ENCODE measurements at regions not wholly inside any gene's neighbourhood (a gene's known extent, or its start where the extent isn't known, plus 50 kb on each side); places are given as distances from the start of the nearest gene placed in this dataset.

- no peak for DNase-seq (ENCODE audit: low read depth in 2 of 2)
These were observed 276.4 kb downstream of the PRL start for GRCh38 chr6:22020299-22021003.

GRCh38 chr6:22021966-22022365 is 274.9 kb downstream of the PRL start:
- DNase-seq (ENCODE audit: low read depth in 2 of 2) = no peak

- DNase-seq (ENCODE audit: low read depth in 2 of 2) = no peak
These were observed 272.9 kb downstream of the PRL start for GRCh38 chr6:22023937-22024336.

- DNase-seq (ENCODE audit: low read depth in 2 of 2) = no peak
These were observed 271.8 kb downstream of the PRL start for GRCh38 chr6:22024973-22025467.

GRCh38 chr6:22025468-22026163 is 271.2 kb downstream of the PRL start:
- no peak for DNase-seq (ENCODE audit: low read depth in 2 of 2)

DNA sequence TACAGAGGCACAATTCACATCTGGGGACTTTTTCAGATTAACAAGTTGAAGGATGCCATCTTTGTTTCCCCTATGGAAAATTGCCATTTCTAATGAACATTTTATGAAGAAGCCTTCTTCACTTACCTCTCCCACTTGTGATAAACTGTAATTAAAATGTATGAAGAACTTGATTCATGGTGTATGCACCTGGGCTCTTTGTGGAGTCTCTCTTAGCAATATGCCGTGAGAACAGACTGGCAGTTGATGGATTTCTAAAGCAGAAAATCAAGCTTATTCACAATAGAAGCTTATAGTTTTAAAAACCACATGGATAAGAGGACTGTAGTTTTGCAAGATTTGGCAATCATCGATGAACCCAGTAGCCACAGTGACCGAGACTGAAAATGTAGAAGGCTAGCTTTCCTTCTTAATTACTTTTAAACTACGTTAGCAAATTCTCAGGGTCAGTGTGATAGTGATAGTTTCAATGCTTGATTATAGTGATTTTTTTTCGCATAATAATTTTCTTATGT is 270.6 kb downstream of the PRL start:
- DNase-seq (ENCODE audit: low read depth in 2 of 2) = no peak

GRCh38 chr6:22027040-22027725 is 269.7 kb downstream of the PRL start:
- no peak for DNase-seq (ENCODE audit: low read depth in 2 of 2)

DNA sequence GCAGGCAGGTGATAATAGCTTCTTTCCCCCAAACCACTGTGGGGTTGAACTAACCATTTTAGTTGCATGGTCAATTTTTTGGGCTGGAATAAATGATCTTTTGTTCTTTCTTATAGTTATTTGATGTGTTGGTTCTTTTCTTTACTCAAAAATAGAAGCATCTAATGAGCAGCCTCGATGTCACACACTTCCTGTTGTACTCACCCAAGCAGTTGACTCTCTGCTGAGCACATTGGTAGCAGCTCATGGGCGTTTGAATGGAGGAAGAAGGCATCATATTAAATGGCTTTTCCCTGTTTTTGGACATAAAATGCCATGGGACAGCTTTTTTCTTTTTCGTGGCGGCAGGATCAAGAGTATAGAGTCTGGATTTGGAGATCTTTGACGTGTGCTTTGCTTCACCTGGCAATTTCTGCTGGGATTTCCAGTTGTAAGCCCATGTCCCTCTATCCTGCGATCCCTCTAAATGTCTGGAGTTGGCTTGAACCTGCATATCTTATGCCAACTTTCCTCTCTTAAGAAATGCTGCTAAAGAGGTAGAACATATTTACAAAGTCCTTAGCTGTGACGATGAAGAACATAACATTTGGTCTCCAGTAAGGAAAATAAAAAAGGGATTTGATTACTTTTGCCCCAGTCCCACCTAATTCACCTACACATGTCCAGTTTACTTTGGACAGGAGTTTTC is 268.3 kb downstream of the PRL start:
- no peak for DNase-seq (ENCODE audit: low read depth in 2 of 2)

DNA sequence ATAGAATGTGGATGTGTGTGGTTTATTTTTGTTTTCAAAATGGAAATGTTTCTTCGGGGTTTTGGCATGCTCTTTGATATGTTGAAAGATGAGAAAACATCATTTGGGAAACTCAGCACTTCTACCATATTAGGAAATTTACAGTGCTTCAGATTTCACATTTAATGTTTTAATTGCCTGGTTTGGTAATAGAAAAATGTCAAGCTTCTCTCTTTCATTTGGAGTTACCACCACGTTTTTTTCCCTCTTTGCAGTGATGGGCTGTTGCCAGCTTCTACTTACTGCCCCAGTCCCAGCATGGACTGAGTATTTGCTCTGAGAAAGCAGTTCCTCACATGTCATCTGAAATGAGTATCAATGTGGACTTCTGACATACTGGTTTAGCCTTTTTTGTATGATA is 267.7 kb downstream of the PRL start:
- DNase-seq (ENCODE audit: low read depth in 2 of 2) = no peak

DNA sequence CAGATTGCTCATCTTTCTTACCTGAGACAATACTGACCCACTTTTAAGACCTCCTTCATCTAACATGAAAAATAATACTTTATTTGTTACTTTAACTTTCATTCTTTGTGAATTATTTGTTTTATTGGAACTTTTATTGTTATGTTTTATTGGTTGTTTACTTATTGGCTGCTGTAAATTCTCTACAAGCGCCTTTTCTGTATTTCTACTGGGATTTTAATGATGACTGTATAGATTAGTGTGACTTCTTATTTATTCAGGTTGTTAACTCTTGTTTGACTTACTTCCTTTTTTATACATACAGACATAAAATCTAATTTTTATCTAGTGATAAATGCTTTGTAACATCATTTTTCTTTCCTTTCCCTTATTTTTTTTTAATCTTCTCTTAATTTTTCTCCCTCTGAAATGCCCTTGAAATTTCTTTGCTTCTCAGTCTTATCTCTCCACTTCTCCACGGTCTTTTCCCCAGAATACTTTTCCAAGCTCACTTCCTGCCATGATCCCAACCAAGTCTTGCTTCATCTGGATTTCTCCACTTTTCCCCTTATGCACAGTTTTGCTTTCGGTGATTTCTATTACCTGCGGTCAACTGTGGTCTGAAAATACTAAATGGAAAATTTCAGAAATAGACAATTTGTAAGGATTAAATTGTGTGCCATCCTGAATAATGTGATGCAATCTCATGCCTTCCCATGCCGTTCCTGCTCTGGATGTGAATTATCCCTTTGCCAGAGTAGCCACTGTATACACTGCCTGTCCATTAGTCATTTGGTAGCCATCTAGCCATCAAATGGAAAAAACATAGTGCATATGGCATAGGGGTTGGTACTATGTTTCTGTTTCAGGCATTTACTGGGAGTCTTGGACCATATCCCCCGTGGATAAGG is 265.9 kb downstream of the PRL start:
- DNase-seq (ENCODE audit: low read depth in 2 of 2) = no peak

DNA sequence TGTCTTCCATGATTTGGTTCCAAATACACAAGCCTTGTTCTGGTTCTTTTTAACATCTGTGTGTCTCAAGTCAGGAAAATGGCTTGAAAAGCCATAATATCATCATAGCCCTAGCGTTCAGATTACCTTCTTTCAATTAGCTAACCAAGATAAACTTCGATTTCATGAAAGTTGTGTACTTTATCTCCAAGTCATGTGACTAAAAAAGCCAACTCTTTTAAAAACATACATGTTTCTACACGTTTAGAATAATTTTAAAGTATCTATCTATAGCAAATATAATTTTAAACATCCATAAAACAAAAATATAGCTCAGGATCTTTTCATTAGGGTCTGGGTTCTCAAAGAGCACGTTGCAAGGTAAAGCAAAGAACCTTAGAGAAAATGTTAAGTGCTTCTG is 261.1 kb downstream of the PRL start:
- no peak for DNase-seq (ENCODE audit: low read depth in 2 of 2)

- no peak for DNase-seq (ENCODE audit: low read depth in 2 of 2)
These were observed 260.6 kb downstream of the PRL start for GRCh38 chr6:22036275-22036674.

- DNase-seq (ENCODE audit: low read depth in 2 of 2) = no peak
These were observed 260.1 kb downstream of the PRL start for GRCh38 chr6:22036699-22037098.

DNA sequence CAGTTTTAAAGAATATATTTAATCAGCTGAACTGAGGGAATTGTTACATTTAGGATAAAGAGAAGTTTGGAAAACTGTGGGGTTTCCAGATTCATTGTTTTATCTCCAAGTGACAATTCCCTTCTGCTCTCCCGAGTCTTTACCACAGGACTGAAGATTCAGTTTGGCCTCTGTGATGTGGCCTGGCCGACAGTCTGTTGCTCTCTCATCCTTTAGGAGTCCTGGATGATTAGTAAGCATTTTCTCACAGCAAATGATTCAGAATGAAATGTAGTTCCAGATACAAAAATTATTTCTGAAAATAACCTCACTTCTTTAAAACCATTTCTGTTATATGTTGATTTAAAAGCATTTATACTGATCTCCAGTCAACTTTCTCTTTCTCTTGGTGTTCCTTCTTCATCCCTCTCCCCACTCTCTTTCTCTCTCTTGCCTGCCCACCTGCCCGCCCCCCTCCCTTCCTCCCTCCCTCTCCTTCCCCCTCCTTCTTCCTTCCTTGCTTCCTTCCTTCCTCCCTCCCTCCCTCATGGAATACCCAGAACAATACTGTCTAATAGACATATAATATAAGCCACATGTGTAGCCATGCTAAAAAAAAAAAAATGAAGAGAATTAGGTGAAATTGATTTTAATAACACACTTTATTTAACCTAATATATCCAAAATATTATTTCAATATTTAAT is 254.9 kb downstream of the PRL start:
- no peak for DNase-seq (ENCODE audit: low read depth in 2 of 2)

DNA sequence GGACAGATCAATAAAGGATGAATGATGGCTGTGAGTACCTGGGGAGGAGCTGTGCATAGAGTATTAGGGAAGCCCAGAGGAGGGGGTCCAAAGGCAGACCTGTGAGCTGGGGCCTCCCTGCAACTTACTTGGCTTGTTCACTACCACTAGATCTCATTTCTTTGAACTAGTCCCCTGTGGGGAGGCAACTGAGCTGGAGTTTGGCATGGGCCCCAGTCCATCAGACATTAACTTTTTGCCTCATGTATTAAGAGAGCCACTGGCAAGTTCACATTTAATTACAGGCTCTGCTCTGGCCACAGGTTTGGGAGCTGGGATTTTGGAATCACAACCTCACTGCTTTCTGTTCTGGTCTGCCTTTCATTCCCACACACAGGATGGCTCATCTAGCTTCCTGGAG is 254.1 kb downstream of the PRL start:
- DNase-seq (ENCODE audit: low read depth in 2 of 2) = no peak

DNA sequence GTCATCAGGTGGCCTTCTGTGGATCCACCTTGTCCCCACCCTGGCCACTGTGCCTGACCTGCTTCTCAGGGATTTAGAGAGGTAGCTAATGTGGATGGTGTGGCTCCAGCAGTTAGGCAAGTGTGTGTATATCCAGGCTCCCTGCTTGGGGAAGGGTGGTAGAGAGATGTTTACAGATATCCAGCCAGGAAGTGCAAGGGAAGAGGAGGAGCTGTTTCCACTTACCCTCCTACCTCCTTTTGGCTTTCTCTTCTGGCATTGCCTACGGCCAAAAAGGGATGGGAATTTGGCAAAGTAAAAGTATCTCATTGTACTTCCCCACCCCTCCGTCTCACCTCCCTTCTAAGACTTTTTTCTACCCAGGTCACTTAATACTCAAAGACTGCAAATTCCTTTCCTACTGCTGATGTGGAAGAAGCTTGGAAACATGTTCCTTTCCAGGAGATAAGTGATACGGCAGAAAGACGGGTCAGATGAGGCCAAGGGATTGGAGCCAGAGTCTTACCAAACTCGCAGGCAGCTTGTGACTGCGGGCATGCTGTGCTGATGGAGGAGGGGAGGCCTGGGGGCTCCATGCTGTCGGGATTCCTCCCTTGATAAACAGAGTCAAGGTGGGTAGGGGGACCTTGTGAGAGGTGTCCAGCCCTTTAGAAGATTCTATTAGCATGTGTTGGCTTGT is 253.4 kb downstream of the PRL start:
- no peak for DNase-seq (ENCODE audit: low read depth in 2 of 2)

GRCh38 chr6:22045261-22045912 is 251.4 kb downstream of the PRL start:
- DNase-seq (ENCODE audit: low read depth in 2 of 2) = no peak

- no peak for DNase-seq (ENCODE audit: low read depth in 2 of 2)
These were observed 247.8 kb downstream of the PRL start for GRCh38 chr6:22049002-22049401.

GRCh38 chr6:22053391-22053997 is 243.3 kb downstream of the PRL start:
- no peak for DNase-seq (ENCODE audit: low read depth in 2 of 2)
